ENCODE measurements at regions not wholly inside any gene's neighbourhood (a gene's known extent, or its start where the extent isn't known, plus 50 kb on each side); places are given as distances from the start of the nearest gene placed in this dataset.
"Not testable (repeated sequence)": the region's sequence is repeated elsewhere in the genome, so short reads cannot be mapped to it uniquely, and the experiment has no call there.

DNA sequence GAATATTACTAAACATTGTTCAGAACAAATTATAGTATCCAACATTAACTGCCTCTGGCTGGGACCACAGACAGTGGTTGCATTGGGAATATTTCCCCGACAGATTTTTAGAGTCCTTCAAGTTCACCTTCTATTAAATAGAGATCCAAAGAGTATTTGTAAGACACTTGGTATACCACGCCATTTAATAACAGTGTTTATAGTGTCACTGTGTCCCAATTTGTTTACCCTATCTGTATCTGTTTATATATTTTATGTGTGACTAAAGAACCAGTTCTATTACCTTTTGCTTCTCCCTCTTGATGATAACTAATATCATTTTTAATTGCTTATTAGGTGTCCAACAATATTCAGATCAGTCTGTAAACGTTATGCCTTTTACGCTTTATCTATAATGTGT is 191.3 kb upstream of the IRX5 start:
- POLR2A ChIA-PET = no interaction called here
- no peak for ATAC-seq
- Mint-ChIP-seq H3K27me3 (peaks cover 2% of the 10 kb centered on the region), H3K36me3 (ENCODE audit: low read depth) (no peaks in the 10 kb centered on the region), H3K4me1 (ENCODE audit: low read depth) (no peaks in the 10 kb centered on the region), H3K27ac (no peak overlapping the region), H3K9me3 (no peaks in the 10 kb centered on the region), H3K4me3 (no peak overlapping the region)
- TF ChIP-seq, protein P1, sequence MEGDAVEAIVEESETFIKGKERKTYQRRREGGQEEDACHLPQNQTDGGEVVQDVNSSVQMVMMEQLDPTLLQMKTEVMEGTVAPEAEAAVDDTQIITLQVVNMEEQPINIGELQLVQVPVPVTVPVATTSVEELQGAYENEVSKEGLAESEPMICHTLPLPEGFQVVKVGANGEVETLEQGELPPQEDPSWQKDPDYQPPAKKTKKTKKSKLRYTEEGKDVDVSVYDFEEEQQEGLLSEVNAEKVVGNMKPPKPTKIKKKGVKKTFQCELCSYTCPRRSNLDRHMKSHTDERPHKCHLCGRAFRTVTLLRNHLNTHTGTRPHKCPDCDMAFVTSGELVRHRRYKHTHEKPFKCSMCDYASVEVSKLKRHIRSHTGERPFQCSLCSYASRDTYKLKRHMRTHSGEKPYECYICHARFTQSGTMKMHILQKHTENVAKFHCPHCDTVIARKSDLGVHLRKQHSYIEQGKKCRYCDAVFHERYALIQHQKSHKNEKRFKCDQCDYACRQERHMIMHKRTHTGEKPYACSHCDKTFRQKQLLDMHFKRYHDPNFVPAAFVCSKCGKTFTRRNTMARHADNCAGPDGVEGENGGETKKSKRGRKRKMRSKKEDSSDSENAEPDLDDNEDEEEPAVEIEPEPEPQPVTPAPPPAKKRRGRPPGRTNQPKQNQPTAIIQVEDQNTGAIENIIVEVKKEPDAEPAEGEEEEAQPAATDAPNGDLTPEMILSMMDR (IDR thresholded peaks at IDR 0.05) = no peak
- CTCF ChIA-PET = no interaction called here
- intact Hi-C loops (cut with micrococcal nuclease) = no loop called here
- no peak for DNase-seq

DNA sequence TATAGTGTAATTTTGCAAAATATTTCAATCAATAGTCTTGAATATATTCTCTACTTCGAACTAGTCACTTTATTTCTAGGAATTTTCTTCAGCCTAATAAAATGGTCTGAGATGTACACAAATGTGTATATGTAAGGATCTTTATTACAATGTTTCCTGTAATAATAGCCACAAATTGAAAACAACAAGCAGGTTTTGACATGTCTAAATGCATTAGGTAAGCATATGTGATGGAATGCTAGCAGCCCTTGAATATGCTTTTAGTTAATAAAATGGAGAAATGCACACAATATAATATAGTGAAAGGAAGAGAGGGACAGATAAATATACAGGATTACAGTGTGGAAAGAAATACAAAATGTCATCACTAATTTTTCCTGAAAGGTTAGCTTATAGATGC is 196.5 kb upstream of the IRX5 start:
- no peak for ATAC-seq
- intact Hi-C loops (cut with micrococcal nuclease) = no loop called here
- Mint-ChIP-seq H3K4me1 (ENCODE audit: low read depth) (no peaks in the 10 kb centered on the region), H3K27me3 (no peaks in the 10 kb centered on the region), H3K27ac (no peak overlapping the region), H3K9me3 (no peaks in the 10 kb centered on the region), H3K4me3 (no peak overlapping the region), H3K36me3 (ENCODE audit: low read depth) (no peaks in the 10 kb centered on the region)
- CTCF ChIA-PET = no interaction called here
- TF ChIP-seq, protein P1 (IDR thresholded peaks at IDR 0.05) = no peak
- POLR2A ChIA-PET = no interaction called here
- DNase-seq = no peak

DNA sequence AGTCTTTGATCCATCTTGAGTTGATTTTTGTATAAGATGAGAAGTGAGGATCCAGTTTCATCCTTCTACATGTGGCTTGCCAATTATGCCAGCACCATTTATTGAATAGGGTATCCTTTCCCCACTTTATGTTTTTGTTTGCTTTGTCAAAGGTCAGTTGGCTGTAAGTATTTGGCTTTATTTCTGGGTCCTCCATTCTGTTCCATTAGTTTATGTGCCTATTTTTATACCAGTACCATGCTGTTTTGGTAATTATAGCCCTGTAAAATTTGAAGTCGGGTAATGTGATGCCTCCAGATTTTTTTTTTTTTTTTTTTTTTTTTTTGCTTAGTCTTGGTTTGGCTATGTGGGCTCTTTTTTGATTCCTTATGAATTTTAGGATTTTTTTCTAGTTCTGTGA is 203.0 kb upstream of the IRX5 start:
- DNase-seq; H3K27ac Mint-ChIP-seq; ATAC-seq; H3K9me3 Mint-ChIP-seq; H3K27me3 Mint-ChIP-seq; CTCF ChIA-PET; intact Hi-C loops (cut with micrococcal nuclease); H3K4me3 Mint-ChIP-seq; H3K4me1 Mint-ChIP-seq (ENCODE audit: low read depth); H3K36me3 Mint-ChIP-seq (ENCODE audit: low read depth); POLR2A ChIA-PET: not testable (repeated sequence)

DNA sequence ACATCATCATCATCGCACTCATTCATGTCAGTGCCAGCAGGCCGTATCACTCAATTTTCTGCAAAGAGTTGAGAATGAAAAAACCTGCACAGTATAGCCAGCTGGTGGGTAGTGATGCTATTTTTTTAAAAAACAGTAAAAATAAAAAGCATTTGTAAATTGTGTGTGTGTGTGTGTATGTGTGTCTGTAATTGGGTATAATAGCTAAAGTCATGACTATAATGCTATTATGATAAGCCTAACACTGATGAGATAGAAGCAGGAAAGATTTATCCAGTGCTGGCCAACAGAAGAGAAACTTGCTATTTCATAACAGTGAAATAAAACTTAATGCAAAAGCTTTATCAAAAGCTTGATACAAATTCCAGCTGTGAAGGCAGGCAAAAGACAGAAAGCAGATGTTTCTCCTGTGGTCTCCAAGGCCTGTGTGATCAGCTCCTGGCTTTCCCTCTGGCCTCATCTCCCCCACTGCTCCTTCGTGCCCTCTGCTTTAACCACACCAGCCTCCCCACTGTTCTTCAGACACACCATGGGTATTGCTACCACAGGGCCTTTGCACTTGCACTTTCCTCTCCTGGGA is 206.2 kb upstream of the IRX5 start:
- no peak overlapping the region for H3K27ac Mint-ChIP-seq
- POLR2A ChIA-PET = no interaction called here
- H3K4me3 Mint-ChIP-seq = no peak overlapping the region
- H3K9me3 Mint-ChIP-seq = no peaks in the 10 kb centered on the region
- H3K36me3 Mint-ChIP-seq (ENCODE audit: low read depth) = no peaks in the 10 kb centered on the region
- no peak for ATAC-seq
- H3K27me3 Mint-ChIP-seq = peaks cover 2% of the 10 kb centered on the region
- CTCF ChIA-PET = no interaction called here
- no peak for DNase-seq
- H3K4me1 Mint-ChIP-seq (ENCODE audit: low read depth) = no peaks in the 10 kb centered on the region
- intact Hi-C loops (cut with micrococcal nuclease) = no loop called here
- TF ChIP-seq, protein P1 (IDR thresholded peaks at IDR 0.05) = no peak

DNA sequence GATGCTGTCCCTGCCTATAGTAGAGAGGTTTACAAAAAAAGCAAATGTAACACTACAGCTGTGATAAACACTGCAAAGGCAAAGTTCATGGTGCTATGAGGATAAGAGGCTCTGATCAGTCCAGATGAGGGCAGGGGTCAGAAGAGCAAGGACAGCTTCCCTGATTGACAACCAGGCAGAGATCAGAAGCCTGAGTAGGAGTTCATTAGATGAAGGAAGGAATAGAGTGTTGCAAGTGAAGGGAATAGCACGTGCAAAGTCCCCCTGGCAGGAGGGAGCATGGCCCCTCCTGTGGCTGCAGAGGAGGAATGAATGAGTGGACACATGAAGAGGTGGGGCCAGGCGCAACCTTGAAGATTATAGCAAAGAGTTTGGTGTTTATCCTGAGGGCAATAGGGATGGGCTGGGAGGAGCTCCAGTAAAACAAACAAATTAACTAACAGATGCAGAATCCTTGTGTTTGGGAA is 208.4 kb upstream of the IRX5 start:
- no peak overlapping the region for H3K27ac Mint-ChIP-seq
- CTCF ChIA-PET = no interaction called here

More for the DNA sequence above, 208.4 kb upstream of the IRX5 start:
- intact Hi-C loops (cut with micrococcal nuclease) = no loop called here
- no peak for DNase-seq
- Mint-ChIP-seq H3K27me3 (peaks cover 2% of the 10 kb centered on the region), H3K4me3 (no peak overlapping the region), H3K4me1 (ENCODE audit: low read depth) (no peaks in the 10 kb centered on the region), H3K9me3 (no peaks in the 10 kb centered on the region), H3K36me3 (ENCODE audit: low read depth) (no peaks in the 10 kb centered on the region)
- POLR2A ChIA-PET = no interaction called here
- no peak for ATAC-seq
- TF ChIP-seq, protein P1 (IDR thresholded peaks at IDR 0.05) = no peak
